ENCODE measurements at regions not wholly inside any gene's neighbourhood (a gene's known extent, or its start where the extent isn't known, plus 50 kb on each side); places are given as distances from the start of the nearest gene placed in this dataset.
"Not testable (repeated sequence)": the region's sequence is repeated elsewhere in the genome, so short reads cannot be mapped to it uniquely, and the experiment has no call there.

DNA sequence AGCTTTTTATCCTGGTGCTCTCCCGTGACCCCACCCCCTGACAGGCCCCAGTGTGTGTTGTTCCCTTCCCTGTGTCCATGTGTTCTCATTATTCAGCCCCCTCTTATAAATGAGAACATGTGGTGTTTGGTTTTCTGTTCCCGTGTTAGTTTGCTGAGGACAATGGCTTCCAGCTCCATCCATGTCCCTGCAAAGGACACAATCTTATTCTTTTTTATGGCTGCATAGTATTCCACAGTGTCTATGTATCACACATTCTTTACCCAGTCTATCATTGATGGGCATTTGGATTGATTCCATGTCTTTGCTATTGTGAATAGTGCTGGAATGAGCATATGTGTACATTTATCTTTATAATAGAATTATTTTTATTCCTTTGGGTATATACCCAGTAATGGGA lies 360.5 kb downstream of the GATA3 start:
- not testable (repeated sequence) for H3K4me3 Mint-ChIP-seq; ATAC-seq (ENCODE audit: low read depth); H3K27ac Mint-ChIP-seq

DNA sequence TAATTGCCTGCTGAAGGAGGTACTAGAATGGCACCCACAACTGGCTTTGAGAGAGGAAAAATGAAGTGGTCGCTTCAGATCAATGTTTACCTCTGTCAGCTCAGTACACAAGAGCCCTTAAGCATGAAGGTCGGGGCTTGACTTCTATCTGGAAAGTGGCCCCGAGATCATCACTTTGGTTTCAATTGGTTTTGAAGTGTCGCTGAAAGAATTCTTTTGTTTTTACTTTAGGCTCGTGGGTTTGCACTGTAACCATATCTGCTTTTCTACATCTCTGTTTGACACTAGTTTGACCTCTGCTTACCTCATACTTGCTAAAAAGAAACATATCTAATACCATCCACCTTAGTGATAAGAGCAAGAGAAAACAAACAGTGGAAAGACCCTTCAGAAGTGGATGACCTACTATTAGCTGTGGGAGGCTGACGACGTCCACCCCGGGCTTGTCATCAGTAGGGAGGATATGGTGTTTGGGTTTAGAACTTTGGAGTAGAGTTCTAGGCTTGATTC lies 361.8 kb downstream of the GATA3 start:
- peaks cover 3% of the 10 kb centered on the region for H3K36me3 Mint-ChIP-seq
- H3K27me3 Mint-ChIP-seq: no peaks in the 10 kb centered on the region
- peak overlapping the region; percentile 44 for H3K4me3 Mint-ChIP-seq
- peak overlapping the region; percentile 60 for H3K27ac Mint-ChIP-seq
- POLR2A ChIA-PET: interaction anchor here (0.6 to 1.6 kb wide), 3 partner anchors 28 to 362 kb away, joined by 3 to 8 read pairs (median 3); partner anchors contain the start of gene GATA3
- no peaks in the 10 kb centered on the region for H3K9me3 Mint-ChIP-seq
- DNase-seq (no peak), ATAC-seq (ENCODE audit: low read depth) (peak; percentile 81)
- H3K4me1 Mint-ChIP-seq: peaks cover 29% of the 10 kb centered on the region

More for the DNA sequence above, 360.5 kb downstream of the GATA3 start:
- H3K9me3 Mint-ChIP-seq, H3K36me3 Mint-ChIP-seq, H3K27me3 Mint-ChIP-seq, DNase-seq: not testable (repeated sequence)
- POLR2A ChIA-PET: interaction anchor here (0.6 kb wide), 1 partner anchor 570 kb away, joined by 5 read pairs; no protein-coding TSS in a partner anchor
- peaks cover 24% of the 10 kb centered on the region for H3K4me1 Mint-ChIP-seq

DNA sequence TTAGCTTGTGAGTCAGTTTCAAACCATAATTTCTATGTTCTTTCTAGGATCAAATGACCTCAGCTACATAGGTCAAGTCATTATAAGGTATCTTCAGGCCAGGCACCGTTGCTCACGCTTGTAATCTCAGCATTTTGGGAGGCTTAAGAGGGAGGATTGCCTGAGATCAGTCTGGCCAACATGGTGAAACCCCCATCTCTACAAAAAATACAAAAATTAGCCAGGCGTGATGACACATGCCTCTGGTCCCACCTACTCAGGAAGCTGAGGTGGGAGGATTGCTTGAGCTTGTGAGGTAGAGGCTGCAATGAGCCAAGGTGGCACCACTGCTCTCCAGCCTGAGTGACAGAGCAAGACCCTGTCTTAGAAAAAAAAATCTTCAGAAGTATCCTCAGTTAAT lies 362.3 kb downstream of the GATA3 start:
- POLR2A ChIA-PET: interaction anchor here (0.6 to 1.6 kb wide), 3 partner anchors 28 to 362 kb away, joined by 3 to 8 read pairs (median 3); partner anchors contain the start of gene GATA3
- ATAC-seq (ENCODE audit: low read depth) (peak; percentile 35), DNase-seq (no peak)
- peak overlapping the region; percentile 60 for H3K27ac Mint-ChIP-seq
- peaks cover 5% of the 10 kb centered on the region for H3K36me3 Mint-ChIP-seq
- H3K9me3 Mint-ChIP-seq: peaks cover 2% of the 10 kb centered on the region
- peak overlapping the region; percentile 44 for H3K4me3 Mint-ChIP-seq
- H3K27me3 Mint-ChIP-seq: no peaks in the 10 kb centered on the region
- H3K4me1 Mint-ChIP-seq: peaks cover 29% of the 10 kb centered on the region

DNA sequence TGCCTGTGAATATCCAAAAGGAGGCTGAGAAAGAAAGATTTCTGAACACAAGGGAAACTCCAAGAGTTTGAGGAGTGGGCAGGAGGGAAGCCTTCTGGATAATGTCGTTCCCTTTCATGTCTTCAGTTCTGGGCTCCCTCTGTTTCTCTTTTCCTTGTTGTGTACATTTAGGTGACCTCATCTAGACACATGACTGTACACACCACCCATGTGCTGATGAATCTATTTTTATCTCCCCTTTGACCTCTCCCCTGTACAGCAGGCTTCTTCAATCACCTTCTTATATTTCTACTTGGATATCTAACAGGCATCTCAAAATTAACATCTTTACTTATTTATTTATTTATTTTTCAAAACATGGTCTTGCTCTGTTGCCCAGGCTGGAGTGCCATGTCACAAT lies 363.1 kb downstream of the GATA3 start:
- POLR2A ChIA-PET: no interaction called here
- peaks cover 5% of the 10 kb centered on the region for H3K36me3 Mint-ChIP-seq
- peaks cover 29% of the 10 kb centered on the region for H3K4me1 Mint-ChIP-seq
- H3K27me3 Mint-ChIP-seq: no peaks in the 10 kb centered on the region
- DNase-seq (no peak), ATAC-seq (ENCODE audit: low read depth) (no peak)
- H3K9me3 Mint-ChIP-seq: peaks cover 2% of the 10 kb centered on the region
- no peak overlapping the region for H3K27ac Mint-ChIP-seq
- H3K4me3 Mint-ChIP-seq: no peak overlapping the region

GRCh38 chr10:8418631-8419030 lies 364.1 kb downstream of the GATA3 start:
- Mint-ChIP-seq H3K4me1 (peaks cover 29% of the 10 kb centered on the region), H3K4me3 (no peak overlapping the region), H3K27ac (no peak overlapping the region), H3K36me3 (peaks cover 5% of the 10 kb centered on the region), H3K27me3 (no peaks in the 10 kb centered on the region), H3K9me3 (peaks cover 2% of the 10 kb centered on the region)
- POLR2A ChIA-PET: no interaction called here
- DNase-seq (no peak), ATAC-seq (ENCODE audit: low read depth) (no peak)

- Mint-ChIP-seq H3K4me1 (peaks cover 38% of the 10 kb centered on the region), H3K36me3 (peaks cover 2% of the 10 kb centered on the region), H3K27ac (no peak overlapping the region), H3K4me3 (no peak overlapping the region), H3K9me3 (peaks cover 2% of the 10 kb centered on the region), H3K27me3 (no peaks in the 10 kb centered on the region)
- DNase-seq (no peak), ATAC-seq (ENCODE audit: low read depth) (no peak)
- POLR2A ChIA-PET: no interaction called here
These were observed 365.7 kb downstream of the GATA3 start for GRCh38 chr10:8420182-8420581.

GRCh38 chr10:8424555-8425211 lies 370.2 kb downstream of the GATA3 start:
- Mint-ChIP-seq H3K27ac (peak overlapping the region; percentile 66), H3K27me3 (peaks cover 2% of the 10 kb centered on the region), H3K9me3 (peaks cover 2% of the 10 kb centered on the region), H3K4me3 (peak overlapping the region; percentile 22), H3K36me3 (peaks cover 4% of the 10 kb centered on the region), H3K4me1 (peaks cover 22% of the 10 kb centered on the region)
- peak; percentile 88 for ATAC-seq (ENCODE audit: low read depth)
- DNase-seq: no peak
- POLR2A ChIA-PET: no interaction called here

DNA sequence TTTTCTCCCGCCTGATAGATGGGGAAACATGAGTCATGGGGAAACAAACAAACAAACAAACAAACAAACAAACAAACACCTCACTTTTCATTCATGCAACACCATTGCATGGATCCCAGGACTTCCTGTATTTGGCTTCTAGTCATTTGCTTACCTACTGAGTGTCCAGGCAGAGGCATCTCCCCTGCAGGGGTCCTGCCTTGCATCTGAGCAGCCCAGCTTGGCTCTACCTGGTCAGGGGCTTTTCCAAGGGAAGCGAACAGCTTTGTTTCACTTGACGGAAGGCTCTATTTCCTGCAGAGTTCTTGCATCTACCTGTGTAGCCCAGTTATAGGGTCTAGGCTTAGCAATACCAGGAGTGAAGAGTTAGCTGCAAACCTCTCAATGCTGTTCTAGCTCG lies 374.2 kb downstream of the GATA3 start:
- no peak for DNase-seq
- POLR2A ChIA-PET: no interaction called here
- peaks cover 10% of the 10 kb centered on the region for H3K27me3 Mint-ChIP-seq
- no peaks in the 10 kb centered on the region for H3K9me3 Mint-ChIP-seq
- H3K4me3 Mint-ChIP-seq: no peak overlapping the region
- peaks cover 2% of the 10 kb centered on the region for H3K36me3 Mint-ChIP-seq
- H3K4me1 Mint-ChIP-seq: peaks cover 19% of the 10 kb centered on the region
- H3K27ac Mint-ChIP-seq: no peak overlapping the region
- no peak for ATAC-seq (ENCODE audit: low read depth)

- H3K36me3 Mint-ChIP-seq: peaks cover 2% of the 10 kb centered on the region
- H3K27me3 Mint-ChIP-seq: peaks cover 10% of the 10 kb centered on the region
- ATAC-seq (ENCODE audit: low read depth): no peak
- no peak for DNase-seq
- POLR2A ChIA-PET: interaction anchor here (0.6 to 1.0 kb wide), 2 partner anchors 9 to 28 kb away, joined by 3 to 9 read pairs; no protein-coding TSS in a partner anchor
- peaks cover 1% of the 10 kb centered on the region for H3K9me3 Mint-ChIP-seq
- H3K27ac Mint-ChIP-seq: no peak overlapping the region
- H3K4me1 Mint-ChIP-seq: peaks cover 8% of the 10 kb centered on the region
- no peak overlapping the region for H3K4me3 Mint-ChIP-seq
These were observed 375.8 kb downstream of the GATA3 start for GRCh38 chr10:8430321-8430720.

DNA sequence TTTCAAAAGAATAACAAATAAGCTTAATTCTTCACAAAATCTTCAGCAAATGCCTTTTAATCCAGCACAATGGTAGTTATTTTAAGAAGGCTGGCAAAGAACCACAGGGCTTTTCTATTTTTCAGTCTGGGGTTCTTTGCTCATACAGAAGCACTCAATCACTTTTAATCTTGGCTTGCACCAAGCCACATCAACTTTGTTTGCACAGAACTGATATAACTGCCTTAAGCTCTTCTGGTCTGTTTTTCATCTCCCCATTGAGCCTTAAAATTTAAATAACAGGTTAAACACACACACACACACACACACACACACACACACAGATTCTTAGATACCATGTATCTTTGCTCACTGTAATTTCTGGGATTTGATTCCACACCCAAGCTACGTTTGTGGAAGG lies 377.0 kb downstream of the GATA3 start:
- Mint-ChIP-seq H3K4me1 (peaks cover 10% of the 10 kb centered on the region), H3K27ac (no peak overlapping the region), H3K27me3 (peaks cover 10% of the 10 kb centered on the region), H3K4me3 (no peak overlapping the region), H3K36me3 (peaks cover 2% of the 10 kb centered on the region), H3K9me3 (peaks cover 2% of the 10 kb centered on the region)
- DNase-seq (no peak), ATAC-seq (ENCODE audit: low read depth) (no peak)
- POLR2A ChIA-PET: no interaction called here

DNA sequence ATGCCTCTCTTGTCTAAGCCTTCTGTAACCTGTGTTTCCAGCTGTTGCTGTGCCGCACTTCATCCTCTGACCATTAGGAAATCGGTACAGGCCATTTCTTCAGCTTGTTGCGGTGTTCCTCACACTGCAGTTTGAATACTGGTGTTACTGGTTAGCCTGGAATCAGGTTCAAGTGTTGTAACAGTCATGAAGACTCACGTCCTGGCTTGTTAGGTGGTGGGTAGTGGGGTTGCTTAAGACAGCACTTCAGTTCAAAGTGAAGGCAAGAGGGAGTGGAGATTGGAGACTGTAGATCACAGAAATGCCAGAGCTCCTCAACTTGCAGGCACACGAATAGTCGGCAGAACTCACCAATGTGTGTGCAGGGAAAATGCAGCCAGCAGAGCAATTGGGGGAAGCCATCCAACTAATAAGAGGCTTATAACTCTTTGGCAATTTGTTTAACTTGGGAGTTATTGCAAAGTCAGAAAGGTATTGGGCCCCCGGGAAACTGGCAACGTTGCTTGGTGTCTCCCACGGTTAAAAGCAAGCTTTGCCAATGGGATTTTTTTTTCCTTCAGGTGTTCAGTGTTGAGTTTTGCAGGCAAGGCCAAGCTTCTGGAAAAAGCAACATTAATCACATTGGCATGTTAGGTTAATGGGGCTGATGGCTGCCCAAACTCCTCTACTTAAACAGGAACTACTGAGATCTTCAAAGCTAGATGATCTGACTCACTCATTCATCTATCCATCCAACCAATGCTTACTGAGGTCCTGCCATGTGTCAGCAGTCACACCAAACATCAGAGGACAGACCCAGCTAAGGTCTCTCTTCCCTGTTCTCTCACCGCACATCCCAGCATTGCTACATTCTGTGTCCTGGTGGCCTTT lies 380.9 kb downstream of the GATA3 start:
- Mint-ChIP-seq H3K36me3 (no peaks in the 10 kb centered on the region), H3K9me3 (peaks cover 2% of the 10 kb centered on the region), H3K27me3 (peaks cover 11% of the 10 kb centered on the region), H3K4me3 (no peak overlapping the region), H3K4me1 (peaks cover 29% of the 10 kb centered on the region), H3K27ac (no peak overlapping the region)
- DNase-seq (no peak), ATAC-seq (ENCODE audit: low read depth) (no peak)
- POLR2A ChIA-PET: no interaction called here

GRCh38 chr10:8437896-8438295 lies 383.4 kb downstream of the GATA3 start:
- Mint-ChIP-seq H3K4me3 (peak overlapping the region; percentile 47), H3K4me1 (peaks cover 27% of the 10 kb centered on the region), H3K9me3 (peaks cover 2% of the 10 kb centered on the region), H3K27me3 (peaks cover 14% of the 10 kb centered on the region), H3K36me3 (no peaks in the 10 kb centered on the region), H3K27ac (no peak overlapping the region)
- POLR2A ChIA-PET: interaction anchor here (1.0 kb wide), 1 partner anchor 35 kb away, joined by 4 read pairs; no protein-coding TSS in a partner anchor
- ATAC-seq (ENCODE audit: low read depth): no peak
- no peak for DNase-seq

GRCh38 chr10:8438603-8439002 lies 384.1 kb downstream of the GATA3 start:
- no peak for DNase-seq
- POLR2A ChIA-PET: interaction anchor here (0.9 to 1.2 kb wide), 3 partner anchors 36 to 388 kb away, joined by 3 to 4 read pairs (median 3); no protein-coding TSS in a partner anchor
- H3K4me3 Mint-ChIP-seq: peak overlapping the region; percentile 47
- peaks cover 21% of the 10 kb centered on the region for H3K27me3 Mint-ChIP-seq
- peaks cover 2% of the 10 kb centered on the region for H3K9me3 Mint-ChIP-seq
- H3K4me1 Mint-ChIP-seq: peaks cover 27% of the 10 kb centered on the region
- ATAC-seq (ENCODE audit: low read depth): peak; percentile 85
- no peak overlapping the region for H3K27ac Mint-ChIP-seq
- no peaks in the 10 kb centered on the region for H3K36me3 Mint-ChIP-seq

All from activated naive CD8-positive, alpha-beta T cell treated with anti-CD3 and anti-CD28 coated beads, Interleukin-2, amount 10 ng/mL, durations not matched to agents 7 days and 5 days (primary cell).